Fibroblast of lung (primary cell): ENCODE measurements at regions not wholly inside any gene's neighbourhood (a gene's known extent, or its start where the extent isn't known, plus 50 kb on each side); places are given as distances from the start of the nearest gene placed in this dataset.
A peak's percentile ranks its signal among the peaks of the same experiment; 100 is the strongest.

Experiments used
- DNase-seq, 2 donors: peaks; one replicate each; pipeline versions ENCODE4 v3.0.0 to v3.0.0-alpha.2; 2010; ENCODE audit warnings: low read depth in 2 of 2
- H2AFZ ChIP-seq: 2 replicates; pipeline ENCODE4 v1.5.1; 2012; ENCODE audit warnings: low read length, control low read depth, inconsistent platforms
- H3K27ac ChIP-seq: 2 replicates; pipeline ENCODE4 v1.5.1; 2011; ENCODE audit warnings: low read length, control low read depth; ENCODE audit not compliant: insufficient read depth
- H3K27me3 ChIP-seq: 2 replicates; pipeline ENCODE4 v1.5.1; 2011; ENCODE audit warnings: mild to moderate bottlenecking, low read length; ENCODE audit not compliant: control insufficient read depth, insufficient read depth
- H3K36me3 ChIP-seq: 2 replicates; pipeline ENCODE4 v1.5.1; 2011; ENCODE audit warnings: low read length; ENCODE audit not compliant: control insufficient read depth, insufficient read depth
- H3K4me1 ChIP-seq: 2 replicates; pipeline ENCODE4 v1.5.1; 2011; ENCODE audit warnings: low read length; ENCODE audit not compliant: control insufficient read depth, insufficient read depth; ENCODE audit errors: extremely low read depth
- H3K4me2 ChIP-seq: 2 replicates; pipeline ENCODE4 v1.5.1; 2011; ENCODE audit warnings: low read length, control low read depth; ENCODE audit not compliant: insufficient read depth; ENCODE audit errors: extremely low read depth
- H3K4me3 ChIP-seq, 4 experiments: fragments of 200-600 bp in 1 of 4; sonication (generic) in 1 of 4; replicated peaks in 1 of 4; 2 replicates each; pipeline ENCODE4 v1.5.1; 2011 to 2016; ENCODE audit warnings: low read length in 4 of 4, low read depth in 3 of 4, mild to moderate bottlenecking in 3 of 4, control low read depth in 2 of 4, inconsistent platforms in 1 of 4, mixed read lengths in 1 of 4; ENCODE audit not compliant: insufficient read depth in 1 of 4; ENCODE audit errors: control extremely low read depth in 1 of 4
- H3K79me2 ChIP-seq: 2 replicates; pipeline ENCODE4 v1.5.1; 2012; ENCODE audit warnings: mild to moderate bottlenecking, low read length, inconsistent platforms; ENCODE audit not compliant: control insufficient read depth, insufficient read depth
- H3K9ac ChIP-seq: 2 replicates; pipeline ENCODE4 v1.5.1; 2011; ENCODE audit warnings: mild to moderate bottlenecking, low read length, control low read depth; ENCODE audit not compliant: insufficient read depth
- H3K9me3 ChIP-seq: 2 replicates; pipeline ENCODE4 v1.5.1; 2012; ENCODE audit warnings: low read depth, low read length; ENCODE audit not compliant: control insufficient read depth, insufficient read depth
- H4K20me1 ChIP-seq: 2 replicates; pipeline ENCODE4 v1.5.1; 2011; ENCODE audit warnings: low read length; ENCODE audit not compliant: control insufficient read depth, insufficient read depth; ENCODE audit errors: extremely low read depth
- CTCF ChIP-seq, 2 donors: IDR thresholded peaks in 1 of 2; conservative IDR thresholded peaks in 1 of 2; 1 replicate in 1 of 2; 2 replicates in 1 of 2; pipeline ENCODE4 v1.5.1; 2011 to 2012; ENCODE audit warnings: low read length in 2 of 2, control low read depth in 1 of 2, inconsistent platforms in 1 of 2, low read depth in 1 of 2, mild to moderate bottlenecking in 1 of 2
- EZH2 ChIP-seq: IDR thresholded peaks from 2 replicates; pipeline ENCODE4 v1.5.1; 2012; ENCODE audit warnings: low read length, control low read depth, mild to moderate bottlenecking; ENCODE audit errors: missing control alignments

DNA sequence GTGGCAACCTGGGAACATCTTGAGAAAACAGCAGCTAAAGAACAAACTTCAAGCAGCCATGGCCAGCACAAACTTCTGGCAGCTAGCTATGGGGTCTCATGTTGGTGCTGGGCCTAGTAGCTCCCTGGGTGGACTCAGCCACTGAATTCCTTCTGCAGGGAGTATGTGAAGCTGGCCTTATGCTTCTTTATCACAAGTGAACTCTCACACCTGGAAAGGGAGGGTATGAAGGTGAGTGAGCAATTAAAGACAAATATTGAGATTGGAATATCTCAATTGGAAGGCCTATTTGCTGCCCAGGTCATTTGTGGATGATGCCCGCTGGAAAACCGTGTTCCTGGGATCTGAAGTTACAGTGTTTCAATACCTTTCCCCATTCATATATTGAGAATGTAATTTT lies 153.3 kb upstream of the RPS6KA3 start:
- Histone ChIP-seq H3K4me1 (no peaks in the 10 kb centered on the region), H3K4me2 (no peak overlapping the region), H3K27me3 (no peaks in the 10 kb centered on the region), H2AFZ (no peak overlapping the region), H3K27ac (no peak overlapping the region), H3K4me3 (no peak overlapping the region), H3K9ac (no peak overlapping the region), H3K36me3 (no peaks in the 10 kb centered on the region), H3K79me2 (no peaks in the 10 kb centered on the region), H4K20me1 (no peaks in the 10 kb centered on the region), H3K9me3 (no peaks in the 10 kb centered on the region)
- TF ChIP-seq CTCF (conservative IDR thresholded peaks at IDR 0.05 in 1 of 2, IDR thresholded peaks at IDR 0.05 in 1 of 2; ENCODE audit: low read depth in 1 of 2, low read length in 2 of 2) (no peak), EZH2 (no peak)
- DNase-seq: no peak

- no peak overlapping the region for H3K4me3 ChIP-seq
- no peak overlapping the region for H3K4me2 ChIP-seq
- no peak overlapping the region for H3K9ac ChIP-seq
- no peaks in the 10 kb centered on the region for H3K36me3 ChIP-seq
- H3K27me3 ChIP-seq: no peaks in the 10 kb centered on the region
- H3K4me1 ChIP-seq: no peaks in the 10 kb centered on the region
- H3K79me2 ChIP-seq: no peaks in the 10 kb centered on the region
- no peak for DNase-seq
- H4K20me1 ChIP-seq: no peaks in the 10 kb centered on the region
- no peak overlapping the region for H3K27ac ChIP-seq
- no peaks in the 10 kb centered on the region for H3K9me3 ChIP-seq
- H2AFZ ChIP-seq: no peak overlapping the region
- TF ChIP-seq EZH2 (no peak), CTCF (conservative IDR thresholded peaks at IDR 0.05 in 1 of 2, IDR thresholded peaks at IDR 0.05 in 1 of 2; ENCODE audit: low read depth in 1 of 2, low read length in 2 of 2) (no peak)
Measured at GRCh38 chrX:20418379-20419150, 151.9 kb upstream of the RPS6KA3 start.

DNA sequence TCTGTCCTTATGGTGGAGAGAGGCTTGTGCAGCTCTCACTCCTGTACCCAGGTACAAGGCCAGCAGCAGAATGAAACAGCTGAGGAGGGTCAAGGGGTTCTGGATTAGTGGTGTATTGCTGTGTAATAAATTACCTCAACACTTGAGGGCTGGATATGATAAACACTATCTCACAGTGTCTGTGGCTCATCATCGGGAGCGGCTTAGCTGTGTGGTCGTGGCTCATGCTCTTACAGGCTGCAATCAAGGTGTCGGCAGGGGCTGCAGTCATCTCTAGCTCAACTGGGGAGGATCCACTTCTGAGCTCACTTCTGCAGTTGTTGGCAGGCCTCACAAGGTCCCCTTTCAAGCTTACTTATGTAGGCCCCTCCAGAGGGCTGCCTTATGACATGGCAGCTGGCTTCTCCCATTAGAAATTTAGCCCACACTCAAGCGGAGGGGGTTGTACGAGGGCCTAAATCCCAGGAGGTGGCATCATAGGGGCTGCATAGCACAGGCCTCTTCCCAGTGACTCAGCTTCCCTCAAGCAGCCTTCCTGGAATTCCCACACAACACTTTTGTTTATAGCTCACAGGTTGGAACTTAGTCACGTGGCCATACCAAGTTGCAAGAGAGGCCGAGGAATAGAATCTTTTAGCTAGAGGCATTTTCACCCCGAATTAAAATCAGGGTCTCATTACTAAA lies 148.2 kb upstream of the RPS6KA3 start:
- no peaks in the 10 kb centered on the region for H3K9me3 ChIP-seq
- H3K4me3 ChIP-seq: no peak overlapping the region
- no peaks in the 10 kb centered on the region for H3K27me3 ChIP-seq
- H3K36me3 ChIP-seq: no peaks in the 10 kb centered on the region
- H4K20me1 ChIP-seq: no peaks in the 10 kb centered on the region
- H3K79me2 ChIP-seq: no peaks in the 10 kb centered on the region
- no peak overlapping the region for H3K9ac ChIP-seq
- H3K4me1 ChIP-seq: no peaks in the 10 kb centered on the region
- no peak for TF ChIP-seq EZH2
- TF ChIP-seq CTCF (conservative IDR thresholded peaks at IDR 0.05 in 1 of 2, IDR thresholded peaks at IDR 0.05 in 1 of 2; ENCODE audit: low read depth in 1 of 2, low read length in 2 of 2): no peak
- H3K27ac ChIP-seq: no peak overlapping the region
- DNase-seq: peak in 1 of 2 donors; percentile 84
- H2AFZ ChIP-seq: no peak overlapping the region
- H3K4me2 ChIP-seq: no peak overlapping the region
